HS-27A (cell line): ENCODE measurements at regions not wholly inside any gene's neighbourhood (a gene's known extent, or its start where the extent isn't known, plus 50 kb on each side); places are given as distances from the start of the nearest gene placed in this dataset.

ENCODE experiments used
- DNase-seq: peaks from one replicate; pipeline ENCODE4 v3.0.0-alpha.2; 2012; ENCODE audit warnings: low read depth, missing footprints

GRCh38 chr12:14275886-14276285 lies 89.6 kb upstream of the ATF7IP start:
- DNase-seq, result no peak

GRCh38 chr12:14278294-14278953 lies 87.1 kb upstream of the ATF7IP start:
- DNase-seq, result no peak

DNA sequence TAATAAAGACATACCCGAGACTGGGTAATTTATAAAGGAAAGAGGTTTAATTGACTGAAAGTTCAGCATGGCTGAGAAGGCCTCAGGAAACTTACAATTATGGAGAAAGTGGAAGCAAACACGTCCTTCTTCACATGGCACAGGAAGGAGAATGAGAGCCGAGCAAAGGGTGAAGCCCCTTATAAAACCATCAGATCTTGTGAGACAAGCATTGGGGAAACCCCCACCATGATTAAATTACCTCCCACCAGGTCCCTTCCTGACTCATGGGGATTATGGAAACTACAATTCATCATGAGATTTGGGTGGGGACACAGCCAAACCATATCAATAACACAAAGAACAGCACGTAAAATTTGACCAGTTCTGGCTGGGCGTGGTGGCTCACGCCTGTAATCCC lies 85.6 kb upstream of the ATF7IP start:
- DNase-seq, result no peak

DNA sequence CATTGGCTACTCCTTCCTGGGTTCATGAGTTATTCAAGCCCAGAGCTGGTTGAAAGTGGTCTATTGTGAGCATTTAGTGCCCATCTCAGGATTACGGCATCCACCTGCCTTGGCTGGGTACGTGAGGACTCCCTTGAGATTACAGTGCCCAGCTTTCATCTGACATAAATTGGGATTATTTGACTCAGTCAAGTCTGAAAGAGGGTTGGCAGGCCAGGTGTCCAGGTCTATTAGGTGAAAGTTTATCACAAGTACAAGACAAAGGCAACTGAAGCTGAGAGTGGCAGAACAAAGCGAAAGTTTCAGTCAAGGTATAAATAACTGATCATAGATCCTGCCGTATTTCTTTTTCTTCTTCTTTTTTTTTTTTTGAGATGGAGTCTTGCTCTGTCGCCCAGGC lies 84.6 kb upstream of the ATF7IP start:
- no peak for DNase-seq

DNA sequence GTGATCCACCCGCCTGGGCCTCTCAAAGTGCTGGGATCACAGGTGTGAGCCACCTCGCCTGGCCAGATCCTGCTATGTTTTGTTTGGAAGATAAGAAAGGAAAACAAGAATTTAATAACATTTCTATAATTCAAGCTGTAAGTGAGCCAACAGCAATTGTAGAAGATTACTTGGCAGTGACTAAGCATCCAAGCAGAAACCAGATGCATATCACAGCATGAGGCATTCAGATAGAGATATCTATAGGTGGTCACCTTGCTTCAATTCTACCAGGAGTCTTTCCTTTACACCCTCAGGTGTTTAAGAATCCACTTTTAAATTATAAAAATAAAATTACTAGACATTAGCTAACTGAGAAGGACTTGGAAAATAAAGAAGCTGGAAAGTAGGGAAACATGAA lies 83.9 kb upstream of the ATF7IP start:
- no peak for DNase-seq

DNA sequence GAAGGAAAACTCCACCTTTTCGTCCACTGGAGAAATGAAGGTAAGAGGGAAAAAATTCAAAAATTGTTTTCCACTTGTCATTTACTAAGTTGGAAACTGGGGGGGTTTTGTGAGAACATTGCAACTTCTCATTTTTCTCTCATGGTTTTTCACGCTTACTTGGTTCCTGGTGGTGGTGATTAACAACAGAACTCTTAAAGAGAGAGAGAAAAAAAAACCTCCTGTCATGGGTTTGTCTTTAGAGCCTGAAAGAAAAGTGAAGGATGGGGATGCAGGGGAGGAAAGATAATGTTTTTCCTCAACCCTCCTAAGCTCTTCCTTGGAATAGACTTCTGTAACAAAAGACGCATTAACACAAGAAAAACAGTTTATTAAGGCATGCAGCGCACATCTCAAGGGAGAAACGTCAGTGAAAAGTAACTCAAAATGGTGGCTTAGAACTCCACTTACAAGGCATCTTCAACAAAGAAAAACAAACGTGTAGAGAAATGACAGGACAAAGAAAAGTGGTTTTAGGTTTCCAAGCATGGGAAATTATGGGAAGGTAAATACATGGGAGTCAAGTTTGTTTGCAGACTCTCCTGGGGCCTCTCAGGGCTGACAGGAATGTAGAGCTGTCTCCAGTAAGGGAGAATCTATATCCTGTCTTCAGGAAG lies 81.9 kb upstream of the ATF7IP start:
- no peak for DNase-seq

DNA sequence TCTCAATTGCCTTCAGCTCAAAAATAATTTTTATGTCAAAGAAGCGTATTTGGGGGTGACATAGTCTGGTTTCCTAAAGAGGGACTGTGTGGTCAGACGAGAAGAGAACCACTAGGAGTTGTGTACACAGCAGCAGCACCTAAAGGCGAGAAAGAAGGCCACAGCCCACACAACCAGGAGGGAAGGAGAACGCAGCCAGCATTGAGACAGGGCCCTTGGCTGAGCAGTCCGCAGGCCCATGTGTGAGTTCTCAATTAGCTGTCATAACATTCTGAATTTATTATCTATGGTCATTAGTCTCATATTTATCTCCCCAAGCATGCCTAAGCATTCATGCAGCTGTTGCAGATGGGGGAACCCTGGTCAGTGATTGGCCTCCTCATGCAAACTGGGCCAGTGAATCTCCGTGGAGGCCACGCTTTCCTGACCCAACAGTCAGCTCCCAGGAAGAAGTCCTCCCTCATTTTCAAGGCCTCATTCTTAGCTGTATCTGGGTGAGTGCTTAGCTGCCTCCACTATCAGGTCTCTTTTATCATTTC lies 81.2 kb upstream of the ATF7IP start:
- DNase-seq, result no peak

- DNase-seq, result no peak
Measured at GRCh38 chr12:14289601-14290000, 75.9 kb upstream of the ATF7IP start.

DNA sequence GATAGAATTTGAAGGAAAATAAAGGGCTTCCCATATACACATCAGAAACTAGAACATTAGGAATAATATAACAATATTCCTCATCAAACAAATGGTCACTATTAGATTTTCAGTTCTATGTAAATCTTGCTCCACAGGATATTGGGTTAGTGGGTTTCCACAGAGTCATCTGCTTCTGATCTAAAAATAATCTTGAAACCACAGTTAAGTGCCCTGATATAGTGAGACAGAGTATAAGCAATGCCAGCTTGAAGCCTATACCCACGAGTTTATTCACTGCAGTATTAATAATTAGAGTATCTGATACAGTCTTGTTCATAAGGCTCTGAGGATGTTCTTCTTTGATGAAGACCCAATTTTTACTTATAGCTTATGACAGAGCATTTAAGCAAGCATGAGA lies 74.5 kb upstream of the ATF7IP start:
- DNase-seq, result no peak

- DNase-seq, result no peak
Measured at GRCh38 chr12:14303661-14304155, 61.8 kb upstream of the ATF7IP start.

GRCh38 chr12:14307004-14307403 lies 58.5 kb upstream of the ATF7IP start:
- no peak for DNase-seq

- DNase-seq, result no peak
Measured at GRCh38 chr12:14308516-14308915, 57.0 kb upstream of the ATF7IP start.

- DNase-seq, result no peak
Measured at GRCh38 chr12:14310866-14311265, 54.6 kb upstream of the ATF7IP start.

GRCh38 chr12:14313379-14314138 lies 51.9 kb upstream of the ATF7IP start:
- DNase-seq, result no peak

DNA sequence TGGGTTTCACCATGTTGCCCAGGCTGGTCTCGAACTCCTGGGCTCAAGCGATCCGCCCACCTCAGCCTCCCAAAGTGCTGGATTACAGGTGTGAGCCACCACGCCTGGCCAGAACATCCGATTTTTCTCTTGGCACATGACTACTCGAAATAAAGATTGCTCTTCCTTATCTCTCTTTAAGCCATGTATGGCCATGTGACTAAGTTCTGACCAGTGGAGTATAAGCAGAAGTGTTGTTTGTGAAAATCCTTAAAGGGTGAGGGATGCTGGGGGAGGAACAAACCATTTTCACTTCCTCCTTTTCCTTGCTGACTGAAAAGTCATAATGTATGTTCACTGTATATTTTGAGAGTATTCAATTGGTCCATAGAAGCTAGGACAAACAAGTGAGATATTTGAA lies 50.7 kb upstream of the ATF7IP start:
- DNase-seq, result no peak

DNA sequence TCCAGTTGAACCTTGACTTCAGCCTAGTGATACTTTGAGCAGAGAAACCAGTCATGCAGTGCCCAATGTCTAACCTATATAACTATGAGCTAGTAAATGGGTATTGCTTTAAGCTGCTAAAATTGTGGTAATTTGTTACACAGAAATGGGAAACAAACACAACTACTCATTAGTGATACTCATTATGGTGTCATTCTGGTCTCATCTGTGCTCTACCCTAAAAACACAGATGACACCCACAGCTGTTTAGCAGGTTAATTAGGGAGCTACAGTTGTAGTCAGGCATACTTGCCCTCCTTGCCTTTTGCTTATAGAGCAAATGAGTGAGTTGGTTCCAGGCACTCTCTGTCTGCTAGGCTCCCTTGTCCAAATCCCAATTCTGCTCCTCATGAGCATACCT lies 50.0 kb upstream of the ATF7IP start:
- no peak for DNase-seq
